Testis (tissue), 2 donors: ENCODE measurements at regions not wholly inside any gene's neighbourhood (a gene's known extent, or its start where the extent isn't known, plus 50 kb on each side); places are given as distances from the start of the nearest gene placed in this dataset.
"Not testable (repeated sequence)": the region's sequence is repeated elsewhere in the genome, so short reads cannot be mapped to it uniquely, and the experiment has no call there.

Source experiments
- CTCF ChIP-seq, 3 experiments: fragments of 450-650 bp in 2 of 3; fragments of 200-600 bp in 1 of 3; sonication (generic) in 1 of 3; IDR thresholded peaks; one replicate each; pipeline ENCODE4 v1.5.1; 2016 to 2019; ENCODE audit warnings: antibody characterized with exemption in 3 of 3, mild to moderate bottlenecking in 2 of 3, moderate library complexity in 1 of 3
- POLR2A ChIP-seq: fragments of 450-650 bp; IDR thresholded peaks from one replicate; pipeline ENCODE4 v1.6.1; 2017; ENCODE audit warnings: antibody characterized with exemption, mild to moderate bottlenecking, moderate library complexity

GRCh38 chr18:29838961-29839360 lies 1203.6 kb downstream of the DSC3 start:
- not testable (repeated sequence) for TF ChIP-seq CTCF (IDR thresholded peaks at IDR 0.05); POLR2A
